ENCODE measurements at regions not wholly inside any gene's neighbourhood (a gene's known extent, or its start where the extent isn't known, plus 50 kb on each side); places are given as distances from the start of the nearest gene placed in this dataset.
"Not testable (repeated sequence)": the region's sequence is repeated elsewhere in the genome, so short reads cannot be mapped to it uniquely, and the experiment has no call there.

DNA sequence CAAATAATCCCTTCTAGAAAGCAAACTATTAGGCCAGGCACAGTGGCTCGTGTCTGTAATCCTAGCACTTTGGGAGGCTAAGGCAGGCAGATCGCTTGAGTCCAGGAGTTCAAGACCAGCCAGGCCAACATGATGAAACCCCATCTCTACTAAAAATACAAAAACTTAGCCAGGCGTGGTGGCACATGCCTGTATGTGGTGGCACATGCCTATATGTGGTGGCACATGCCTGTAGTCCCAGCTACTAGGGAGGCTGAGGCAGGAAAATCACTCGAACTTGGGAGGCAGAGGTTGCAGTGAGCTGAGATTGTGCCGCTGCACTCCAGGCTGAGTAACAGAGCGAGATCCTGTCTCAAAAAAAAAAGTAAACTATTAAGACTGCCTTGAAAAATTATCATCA is 144.6 kb downstream of the CHD9NB start:
- TF ChIP-seq, protein P1, sequence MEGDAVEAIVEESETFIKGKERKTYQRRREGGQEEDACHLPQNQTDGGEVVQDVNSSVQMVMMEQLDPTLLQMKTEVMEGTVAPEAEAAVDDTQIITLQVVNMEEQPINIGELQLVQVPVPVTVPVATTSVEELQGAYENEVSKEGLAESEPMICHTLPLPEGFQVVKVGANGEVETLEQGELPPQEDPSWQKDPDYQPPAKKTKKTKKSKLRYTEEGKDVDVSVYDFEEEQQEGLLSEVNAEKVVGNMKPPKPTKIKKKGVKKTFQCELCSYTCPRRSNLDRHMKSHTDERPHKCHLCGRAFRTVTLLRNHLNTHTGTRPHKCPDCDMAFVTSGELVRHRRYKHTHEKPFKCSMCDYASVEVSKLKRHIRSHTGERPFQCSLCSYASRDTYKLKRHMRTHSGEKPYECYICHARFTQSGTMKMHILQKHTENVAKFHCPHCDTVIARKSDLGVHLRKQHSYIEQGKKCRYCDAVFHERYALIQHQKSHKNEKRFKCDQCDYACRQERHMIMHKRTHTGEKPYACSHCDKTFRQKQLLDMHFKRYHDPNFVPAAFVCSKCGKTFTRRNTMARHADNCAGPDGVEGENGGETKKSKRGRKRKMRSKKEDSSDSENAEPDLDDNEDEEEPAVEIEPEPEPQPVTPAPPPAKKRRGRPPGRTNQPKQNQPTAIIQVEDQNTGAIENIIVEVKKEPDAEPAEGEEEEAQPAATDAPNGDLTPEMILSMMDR (conservative IDR thresholded peaks at IDR 0.05; ENCODE audit: low read length), result not testable (repeated sequence)
- TF ChIP-seq EZH2phosphoT487 (IDR thresholded peaks at IDR 0.05; ENCODE audit: borderline replicate concordance), result not testable (repeated sequence)

All from Loucy (cell line).